HG03558 (cell line): ENCODE measurements at regions not wholly inside any gene's neighbourhood (a gene's known extent, or its start where the extent isn't known, plus 50 kb on each side); places are given as distances from the start of the nearest gene placed in this dataset.
"Not testable (repeated sequence)": the region's sequence is repeated elsewhere in the genome, so short reads cannot be mapped to it uniquely, and the experiment has no call there.

Experiments
- ATAC-seq: cut with Tn5 transposase; IDR thresholded peaks from one replicate; pipeline ENCODE4 v1.9.1; 2021; ENCODE audit warnings: moderate number of reproducible peaks; ENCODE audit not compliant: unreplicated experiment; ENCODE audit errors: extremely low read depth

DNA sequence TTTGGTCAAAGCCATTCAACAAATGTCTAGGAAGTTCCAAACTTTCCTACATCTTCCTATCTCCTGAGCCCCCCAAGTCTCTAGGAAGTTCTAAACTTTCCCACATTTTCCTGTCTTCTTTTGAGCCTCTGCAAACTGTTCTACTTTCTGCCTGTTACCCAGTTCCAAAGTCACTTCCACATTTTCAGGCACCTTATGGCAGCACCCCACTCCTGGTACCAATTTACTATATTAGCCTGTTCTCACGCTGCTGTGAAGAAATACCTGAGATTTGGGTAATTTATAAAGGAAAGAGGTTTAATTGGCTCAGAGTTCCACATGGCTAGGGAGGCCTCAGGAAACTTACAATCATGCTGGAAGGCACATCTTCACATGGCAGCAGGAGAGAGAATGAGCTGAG is 869.2 kb downstream of the TDRD15 start:
- ATAC-seq, result no peak

DNA sequence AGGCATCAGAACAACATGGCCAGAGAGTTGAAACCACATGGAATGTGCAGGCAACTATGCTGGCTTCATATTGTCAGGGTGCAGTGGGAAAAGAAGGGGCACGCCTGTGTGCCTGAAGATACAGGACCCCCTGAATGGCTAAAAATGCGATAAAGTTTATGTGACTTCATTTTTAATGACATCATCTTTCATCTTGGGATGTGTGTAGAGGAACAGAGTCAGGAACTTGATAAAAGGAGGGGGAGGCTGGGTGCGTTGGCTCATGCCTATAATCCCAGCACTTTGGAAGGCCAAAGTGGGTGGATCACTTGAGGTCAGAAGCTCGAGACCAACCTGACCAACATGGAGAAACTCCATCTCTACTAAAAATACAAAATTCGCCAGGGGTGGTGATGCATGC is 872.6 kb downstream of the TDRD15 start:
- no peak for ATAC-seq

DNA sequence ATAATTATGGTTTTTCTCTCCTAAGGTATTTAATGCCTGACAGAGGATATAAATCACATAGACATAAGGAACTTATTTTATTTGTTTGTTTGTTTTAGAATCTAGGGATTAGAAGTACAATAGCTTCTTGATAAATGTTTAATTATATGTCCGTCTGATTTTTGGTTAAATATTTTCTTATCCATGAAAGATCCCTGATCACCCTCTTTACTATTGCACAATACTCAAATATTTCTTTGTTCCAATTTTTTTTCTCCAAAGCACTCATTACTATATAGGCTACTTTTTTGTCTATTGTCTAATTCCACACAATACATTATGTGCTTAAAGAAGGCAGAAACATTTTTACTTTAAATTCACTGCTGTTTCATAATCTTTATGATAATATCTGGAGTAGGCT is 875.8 kb downstream of the TDRD15 start:
- no peak for ATAC-seq

DNA sequence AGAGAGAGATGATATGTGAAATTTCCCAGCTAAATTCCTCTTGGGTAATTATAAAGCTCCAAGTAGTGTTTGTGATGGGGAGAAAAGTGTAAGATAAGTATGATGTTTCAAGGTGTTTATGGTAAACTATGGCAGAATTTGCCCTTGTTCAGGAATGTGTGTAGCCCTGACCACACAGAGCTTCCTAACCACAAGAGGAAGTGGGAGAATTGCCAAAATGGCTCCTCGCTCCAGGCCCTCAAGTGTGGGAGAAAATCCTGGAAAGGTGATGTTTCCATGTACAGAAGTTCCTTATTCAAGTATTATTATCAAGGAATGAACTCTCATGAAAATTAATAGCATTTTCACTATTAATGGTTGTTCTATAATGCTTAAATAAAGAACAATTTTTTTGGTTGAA is 878.3 kb downstream of the TDRD15 start:
- no peak for ATAC-seq

DNA sequence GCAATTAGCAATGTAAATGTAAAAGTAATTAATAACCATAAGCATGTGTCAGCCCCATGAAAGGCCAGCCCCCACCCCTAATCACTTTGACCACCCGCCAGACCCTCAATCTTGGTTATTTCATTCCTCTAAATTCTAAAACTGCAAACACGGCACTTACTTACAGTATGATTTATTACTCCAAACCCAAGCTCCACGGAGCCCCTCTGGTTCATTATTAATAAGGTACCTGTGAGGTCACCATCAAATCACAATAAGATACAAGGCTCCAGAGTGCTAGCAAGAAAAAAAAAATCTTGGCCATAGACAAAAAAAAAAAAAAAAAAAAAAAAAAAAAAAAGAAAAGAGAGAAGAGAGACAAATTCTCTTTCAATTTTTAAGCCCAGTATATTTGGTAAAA is 879.5 kb downstream of the TDRD15 start:
- ATAC-seq, result no peak

DNA sequence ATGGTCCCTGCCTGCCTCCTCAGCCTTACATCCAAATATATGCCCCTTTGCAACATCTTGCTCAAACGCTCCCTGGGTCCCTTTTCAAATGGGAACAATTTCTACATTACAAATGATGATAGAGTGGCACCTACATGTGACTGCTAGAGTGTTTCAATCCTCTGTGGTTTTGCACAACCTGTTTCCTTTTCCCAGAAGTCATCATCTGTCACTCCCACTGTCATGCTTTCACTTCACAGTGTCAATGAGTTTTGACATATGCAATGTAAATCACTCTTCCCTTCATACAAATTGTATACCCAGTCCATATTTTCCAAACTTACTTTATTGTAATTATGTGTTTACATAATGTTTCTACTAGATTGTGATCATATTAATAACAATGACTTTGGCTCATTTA is 887.3 kb downstream of the TDRD15 start:
- no peak for ATAC-seq

DNA sequence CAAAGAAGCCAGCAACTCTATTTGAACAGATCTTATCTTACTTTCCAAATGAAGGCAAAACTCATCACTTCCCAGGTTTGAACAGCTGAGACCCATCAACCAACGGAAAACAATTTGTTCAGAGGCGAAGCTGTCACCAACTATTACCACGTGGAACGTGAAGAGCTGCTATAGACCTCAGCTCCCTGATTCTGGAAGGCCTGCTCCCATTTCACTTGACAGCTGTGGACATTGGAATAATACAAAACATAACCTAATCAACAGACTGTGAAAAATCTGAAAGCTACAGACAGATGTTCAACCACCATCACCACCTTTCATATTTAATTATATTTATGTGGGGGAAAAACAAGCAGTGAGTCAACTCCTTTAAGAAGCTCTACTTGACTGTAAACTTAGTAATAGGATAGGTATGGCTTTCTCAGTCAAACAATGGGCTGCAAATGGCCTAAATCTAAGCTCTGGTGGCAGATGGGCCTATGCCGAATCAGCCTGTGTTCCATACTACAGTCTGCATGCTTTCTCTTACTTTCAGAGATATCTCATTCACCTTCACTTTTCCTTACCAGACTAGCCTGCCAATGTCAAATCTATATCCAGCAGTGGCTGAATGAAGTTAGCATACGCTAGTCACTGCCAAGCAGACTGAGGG is 896.4 kb downstream of the TDRD15 start:
- no peak for ATAC-seq

DNA sequence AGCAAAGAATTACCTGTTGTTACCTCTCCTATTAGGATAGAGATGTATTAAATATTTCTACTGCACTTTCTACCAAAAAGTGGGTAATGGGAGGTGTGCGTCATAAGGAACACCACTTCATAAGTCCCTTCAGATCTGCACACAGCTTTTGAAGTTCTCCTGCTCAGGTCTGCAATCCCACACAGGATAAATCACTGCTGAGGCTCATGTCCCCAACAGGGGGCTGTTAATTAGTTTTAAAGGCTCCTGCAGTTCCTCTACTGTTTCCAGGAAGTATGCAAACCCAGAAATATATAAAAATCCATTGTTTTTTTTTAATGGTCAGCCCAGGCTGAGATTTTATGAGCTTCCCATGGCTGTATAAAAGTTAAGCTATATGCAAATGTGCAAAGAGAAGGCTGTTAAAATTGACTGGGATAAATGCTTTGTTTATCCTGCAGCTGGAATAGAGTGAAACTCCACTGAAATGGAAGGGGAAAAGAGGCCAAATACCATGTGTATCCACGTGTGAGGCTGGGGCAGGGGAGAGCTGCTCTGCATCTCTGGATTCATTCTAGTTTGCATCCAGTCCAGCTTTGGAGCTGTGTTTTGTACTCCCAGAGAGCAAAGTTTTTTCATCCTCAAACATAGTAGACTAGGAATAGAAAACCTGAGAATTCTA is 903.7 kb downstream of the TDRD15 start:
- no peak for ATAC-seq

DNA sequence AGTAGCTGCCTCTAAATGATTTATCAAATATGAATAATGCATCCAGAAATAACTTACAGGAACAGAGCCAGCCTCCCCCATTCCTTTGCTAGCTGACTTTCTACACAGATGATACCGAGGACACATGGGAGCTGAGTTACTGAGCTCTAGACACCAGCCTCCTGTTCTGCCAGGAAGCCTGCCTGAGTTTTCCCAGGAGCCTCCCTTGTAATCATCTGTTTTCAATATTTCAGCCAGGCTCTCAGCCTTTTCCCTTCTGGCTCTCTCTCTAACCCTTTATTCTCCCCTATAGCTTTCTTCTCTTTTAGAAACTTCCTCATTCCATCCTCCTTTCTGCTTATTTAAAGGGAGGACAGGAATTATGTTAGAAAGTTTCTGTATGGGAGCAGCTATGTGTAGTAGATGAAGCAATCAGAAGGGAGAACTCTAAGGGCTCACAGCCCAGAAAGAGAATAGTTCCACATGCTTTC is 911.6 kb downstream of the TDRD15 start:
- ATAC-seq, result no peak

DNA sequence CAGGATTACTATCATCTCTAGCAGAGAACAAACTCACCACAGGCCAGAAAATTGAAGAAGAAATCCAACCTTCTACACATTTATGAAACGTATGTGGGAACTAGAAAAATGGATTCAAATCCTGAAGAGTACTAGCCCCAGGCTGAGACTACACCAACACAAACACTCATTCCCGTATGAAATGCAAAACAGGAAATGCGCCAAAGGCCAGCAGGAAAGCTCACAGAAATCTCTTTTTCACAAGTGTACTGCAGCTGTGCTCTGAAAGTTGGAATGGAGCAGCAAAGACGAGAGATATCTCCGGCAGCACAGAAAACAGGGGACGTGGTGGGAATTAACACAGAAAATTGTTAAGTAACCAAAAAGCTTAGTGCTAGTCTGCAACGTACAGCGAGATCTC is 913.5 kb downstream of the TDRD15 start:
- no peak for ATAC-seq

DNA sequence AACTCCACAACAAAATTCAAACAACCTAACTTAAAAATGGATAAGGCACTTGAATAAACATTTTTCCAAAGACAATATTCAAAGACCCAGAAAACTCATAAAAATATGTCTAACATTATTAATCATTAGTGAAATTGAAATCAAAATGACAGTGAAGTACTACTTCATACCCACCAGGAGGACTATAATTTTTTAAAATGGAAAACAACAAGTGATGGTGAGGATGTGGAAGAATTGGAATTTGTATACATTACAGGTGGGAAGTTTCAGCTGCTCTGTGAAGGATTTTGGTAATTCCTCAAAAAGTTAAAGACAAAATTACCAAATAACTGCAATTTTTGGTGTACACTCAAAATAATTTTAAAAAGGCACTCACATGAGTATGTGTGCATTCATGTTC is 920.0 kb downstream of the TDRD15 start:
- ATAC-seq, result no peak

DNA sequence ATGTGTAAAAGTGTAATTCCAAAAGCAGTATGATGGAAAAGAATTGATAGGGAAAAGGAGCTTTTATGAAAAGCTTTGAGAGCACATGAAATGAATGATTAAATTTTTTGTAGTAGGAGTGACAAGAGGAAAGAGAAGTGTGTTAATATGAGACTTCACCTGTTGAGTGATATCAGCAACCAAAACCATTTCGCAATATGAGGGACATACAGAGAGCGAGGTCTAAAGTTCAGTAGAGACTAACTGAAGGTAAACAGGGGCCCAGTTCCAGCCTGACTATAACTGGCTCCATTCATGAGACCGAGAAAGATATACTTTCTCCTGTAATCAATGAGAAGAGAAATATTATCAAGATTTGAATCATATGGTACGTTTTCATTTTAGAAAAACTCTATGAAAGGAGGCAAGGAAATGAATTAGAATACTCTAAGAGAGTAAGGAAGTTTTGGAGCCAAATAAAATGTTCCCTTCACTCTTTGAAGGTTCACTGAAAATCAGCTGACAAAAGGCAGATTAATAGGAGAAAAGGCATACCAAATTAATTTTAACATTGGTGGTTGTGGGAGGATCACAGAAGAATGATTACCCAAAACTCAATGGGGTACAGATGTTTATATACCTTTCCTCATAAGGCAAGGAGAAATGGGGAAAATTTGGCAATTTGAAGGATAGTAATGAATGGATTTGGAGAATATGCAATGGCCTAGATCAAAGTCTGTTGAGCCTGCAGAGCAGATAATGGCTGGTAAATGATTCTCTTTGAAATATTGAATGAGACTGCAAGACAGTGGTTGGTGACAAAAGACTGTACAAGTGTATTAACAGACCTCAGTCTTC is 932.2 kb downstream of the TDRD15 start:
- no peak for ATAC-seq

DNA sequence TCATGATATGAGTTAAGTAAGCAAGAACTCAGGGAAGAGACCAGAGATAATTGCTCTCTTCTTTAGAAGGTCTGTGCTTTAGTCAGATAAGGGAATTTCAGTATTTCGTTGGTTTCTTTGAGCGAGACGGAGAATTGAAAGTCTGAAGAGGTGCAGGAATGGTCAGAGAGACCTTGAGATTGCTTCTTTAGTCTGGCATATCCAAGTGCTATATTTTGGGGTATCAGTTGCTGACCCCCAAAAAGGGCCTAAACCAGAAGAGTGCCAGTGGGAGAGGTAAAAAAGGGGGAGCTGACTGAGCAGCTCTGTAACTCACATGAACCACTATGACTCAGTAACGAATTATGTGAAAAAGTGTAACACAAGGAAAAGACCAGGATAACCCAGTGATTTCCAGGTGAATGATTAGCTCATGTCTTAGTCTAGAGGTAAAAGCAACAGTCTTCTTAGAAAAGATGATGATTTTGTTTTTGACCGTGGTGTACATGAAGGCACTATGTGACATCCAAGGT is 932.9 kb downstream of the TDRD15 start:
- no peak for ATAC-seq

DNA sequence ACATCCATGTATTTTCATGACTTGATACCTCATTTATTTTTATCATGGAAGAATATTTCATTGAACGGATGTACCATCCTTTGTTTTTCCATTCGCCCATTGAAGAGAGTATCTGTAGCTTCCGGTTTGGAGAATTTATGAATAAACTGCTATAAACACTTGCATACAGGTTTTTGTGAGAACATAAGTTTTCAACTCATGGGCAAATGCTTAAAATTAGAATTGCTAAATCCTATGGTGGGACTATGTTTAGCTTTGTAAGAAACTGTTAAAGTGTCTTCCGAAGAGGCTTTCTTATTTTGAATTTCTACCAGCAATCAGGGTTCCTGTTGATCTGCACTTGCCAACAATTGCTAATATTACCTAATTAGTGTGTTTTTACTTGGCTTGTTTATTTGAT is 938.9 kb downstream of the TDRD15 start:
- ATAC-seq, result no peak

DNA sequence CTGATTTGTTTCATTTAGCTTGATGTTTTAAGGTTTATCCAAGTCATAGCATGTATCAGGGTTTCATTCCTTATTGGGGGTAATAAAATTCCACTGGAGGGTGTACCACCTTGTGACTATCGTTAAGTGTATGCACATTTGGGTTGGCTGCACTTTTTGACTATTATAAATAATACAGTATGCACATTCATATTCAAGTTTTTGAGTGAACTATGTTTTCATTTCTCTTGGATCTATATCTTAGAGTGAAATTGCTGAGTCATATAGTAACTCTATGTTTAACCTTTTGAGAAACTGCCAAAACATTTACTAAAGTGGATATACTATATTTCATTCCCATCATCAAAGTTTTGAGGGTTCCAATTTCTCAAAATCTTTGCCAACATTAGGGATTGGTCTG is 952.7 kb downstream of the TDRD15 start:
- no peak for ATAC-seq

DNA sequence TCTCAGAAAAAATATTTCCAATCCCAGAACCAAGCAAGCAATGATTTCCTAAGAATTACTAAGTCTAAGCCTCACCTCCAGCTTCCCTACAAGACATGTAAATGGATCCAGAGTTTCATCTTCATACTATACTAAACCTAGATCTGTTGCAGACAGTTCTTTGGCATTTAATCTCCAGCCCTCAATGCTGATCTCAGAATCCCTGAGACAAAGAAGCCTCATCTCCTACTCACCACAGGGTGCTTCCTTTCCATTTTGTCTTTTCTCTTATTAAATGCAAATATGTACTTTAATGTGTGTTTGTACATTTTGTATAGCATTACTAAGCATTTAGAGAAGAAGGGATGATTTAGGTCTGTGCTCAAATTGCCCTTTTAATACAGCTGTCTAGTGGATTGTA is 954.9 kb downstream of the TDRD15 start:
- ATAC-seq, result no peak

DNA sequence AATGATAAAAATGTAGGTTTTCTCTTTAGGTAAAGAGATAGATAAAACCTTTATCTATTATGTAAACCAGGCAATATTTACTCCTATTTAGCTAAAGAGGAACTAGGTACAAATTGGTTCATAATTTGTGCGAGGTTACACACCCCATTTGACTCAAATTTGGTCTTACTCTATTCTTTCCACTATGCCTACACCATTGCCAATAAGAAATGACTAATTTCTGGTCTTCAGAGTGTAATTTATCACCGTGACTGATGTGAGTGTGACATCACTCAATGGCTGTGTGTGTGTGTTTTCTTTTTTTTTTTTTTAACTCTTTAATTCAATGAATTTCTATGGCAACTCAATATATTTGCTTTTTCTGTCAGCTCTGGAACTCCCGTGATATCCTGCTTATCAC is 955.8 kb downstream of the TDRD15 start:
- no peak for ATAC-seq

DNA sequence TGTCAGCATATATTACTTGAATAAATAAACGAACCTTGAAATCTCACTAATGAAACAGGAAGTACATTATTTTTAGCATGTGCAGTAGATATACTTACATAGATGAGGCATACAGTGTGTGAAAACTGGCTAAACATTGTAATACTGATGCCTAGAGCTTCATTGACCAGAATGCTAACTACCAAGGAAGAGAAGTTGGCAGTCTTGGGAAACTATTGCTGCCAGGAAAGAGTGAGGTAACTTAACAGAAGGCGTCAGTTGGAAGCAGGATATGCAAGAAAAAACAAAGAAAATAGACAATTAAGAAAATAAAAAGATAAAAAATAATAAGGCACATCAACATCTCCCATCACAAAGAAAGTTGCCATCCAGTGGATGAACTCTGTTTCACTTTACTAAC is 963.0 kb downstream of the TDRD15 start:
- no peak for ATAC-seq

DNA sequence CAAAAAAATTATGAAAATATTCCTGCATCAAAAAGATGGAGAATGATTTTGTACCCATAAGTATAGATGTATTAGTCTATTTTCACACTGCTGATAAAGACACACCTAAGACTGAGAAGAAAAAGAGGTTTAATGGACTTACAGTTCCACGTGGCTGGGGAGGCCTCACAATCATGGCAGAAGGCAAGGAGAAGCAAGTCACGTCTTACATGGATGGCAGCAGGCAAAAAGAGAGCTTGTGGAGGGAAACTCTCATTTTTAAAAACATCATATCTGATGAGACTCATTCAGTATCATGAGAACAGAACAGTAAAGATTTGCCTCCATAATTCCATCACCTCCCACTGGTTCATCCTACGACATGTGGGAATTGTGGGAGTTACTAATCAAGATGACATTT is 979.8 kb downstream of the TDRD15 start:
- not testable (repeated sequence) for ATAC-seq

DNA sequence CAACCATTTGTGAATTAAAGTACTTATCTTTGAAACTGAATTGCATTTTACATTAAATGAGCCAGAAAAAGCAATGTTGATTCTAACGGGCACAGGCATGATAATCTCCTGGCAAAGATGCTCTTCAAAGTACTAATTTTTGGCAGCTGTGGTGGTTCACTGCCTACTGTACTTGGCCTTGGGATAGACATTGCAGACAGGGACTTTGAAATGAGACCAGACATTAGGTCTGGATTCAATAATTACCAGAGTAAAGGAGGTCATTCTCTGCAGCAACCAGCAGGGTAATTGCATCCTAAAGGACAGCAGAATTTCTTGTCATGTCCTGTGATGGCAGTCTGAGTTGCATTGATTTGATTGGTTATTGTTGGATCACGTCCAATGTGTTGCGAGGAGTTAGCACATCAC is 986.5 kb downstream of the TDRD15 start:
- no peak for ATAC-seq

DNA sequence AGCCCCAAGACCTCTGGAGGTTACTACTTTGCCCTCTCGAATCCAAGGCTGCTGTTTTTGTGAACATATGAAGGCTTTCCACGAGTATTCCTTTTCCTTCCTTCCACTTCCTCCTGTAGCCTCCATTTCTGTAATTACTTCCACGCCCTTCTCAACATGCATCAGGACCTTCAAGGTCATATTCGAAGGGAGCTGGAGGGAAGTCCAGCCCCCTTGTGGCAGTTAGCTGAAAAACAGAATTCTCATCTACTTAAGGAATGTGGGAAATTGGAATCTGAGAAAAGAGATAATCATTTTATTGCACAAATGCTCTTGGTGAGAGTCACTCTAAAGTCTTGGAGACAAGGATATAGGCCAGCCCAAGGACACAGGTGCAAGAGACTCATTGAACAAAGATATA is 1000.2 kb downstream of the TDRD15 start:
- no peak for ATAC-seq
